ENCODE measurements at regions not wholly inside any gene's neighbourhood (a gene's known extent, or its start where the extent isn't known, plus 50 kb on each side); places are given as distances from the start of the nearest gene placed in this dataset.

DNA sequence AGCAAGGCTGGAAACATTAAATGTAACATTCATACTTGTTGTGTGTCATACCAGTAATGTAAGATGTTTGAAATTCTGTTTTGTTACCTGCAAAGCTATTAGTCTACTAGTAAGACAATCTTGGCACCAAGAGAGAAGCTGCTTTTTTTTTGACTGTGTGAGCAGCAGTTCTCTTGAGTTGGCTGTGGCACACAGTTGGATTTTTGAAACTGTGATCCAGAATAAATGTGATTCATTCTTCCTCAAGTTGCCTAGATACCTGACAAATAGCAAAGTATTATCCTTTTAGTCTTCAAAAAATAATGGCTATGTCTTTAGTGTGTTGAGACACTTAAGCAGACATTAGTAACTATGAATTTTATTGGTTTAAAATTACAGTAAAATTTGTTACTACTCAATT, 57.2 kb upstream of the HAPLN1 start:
- TF ChIP-seq, protein P1, sequence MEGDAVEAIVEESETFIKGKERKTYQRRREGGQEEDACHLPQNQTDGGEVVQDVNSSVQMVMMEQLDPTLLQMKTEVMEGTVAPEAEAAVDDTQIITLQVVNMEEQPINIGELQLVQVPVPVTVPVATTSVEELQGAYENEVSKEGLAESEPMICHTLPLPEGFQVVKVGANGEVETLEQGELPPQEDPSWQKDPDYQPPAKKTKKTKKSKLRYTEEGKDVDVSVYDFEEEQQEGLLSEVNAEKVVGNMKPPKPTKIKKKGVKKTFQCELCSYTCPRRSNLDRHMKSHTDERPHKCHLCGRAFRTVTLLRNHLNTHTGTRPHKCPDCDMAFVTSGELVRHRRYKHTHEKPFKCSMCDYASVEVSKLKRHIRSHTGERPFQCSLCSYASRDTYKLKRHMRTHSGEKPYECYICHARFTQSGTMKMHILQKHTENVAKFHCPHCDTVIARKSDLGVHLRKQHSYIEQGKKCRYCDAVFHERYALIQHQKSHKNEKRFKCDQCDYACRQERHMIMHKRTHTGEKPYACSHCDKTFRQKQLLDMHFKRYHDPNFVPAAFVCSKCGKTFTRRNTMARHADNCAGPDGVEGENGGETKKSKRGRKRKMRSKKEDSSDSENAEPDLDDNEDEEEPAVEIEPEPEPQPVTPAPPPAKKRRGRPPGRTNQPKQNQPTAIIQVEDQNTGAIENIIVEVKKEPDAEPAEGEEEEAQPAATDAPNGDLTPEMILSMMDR (IDR thresholded peaks at IDR 0.05) = no peak
- no peak for TF ChIP-seq EZH2 (IDR thresholded peaks at IDR 0.05; ENCODE audit: borderline replicate concordance, insufficient read depth, low read depth, low read length, poor library complexity, severe bottlenecking)

All from B cell (primary cell).